HG02981 (cell line): ENCODE measurements at regions not wholly inside any gene's neighbourhood (a gene's known extent, or its start where the extent isn't known, plus 50 kb on each side); places are given as distances from the start of the nearest gene placed in this dataset.

Experiments used
- ATAC-seq: cut with Tn5 transposase; IDR thresholded peaks from one replicate; pipeline ENCODE4 v1.9.1; 2021; ENCODE audit warnings: mild to moderate bottlenecking, moderate library complexity; ENCODE audit not compliant: unreplicated experiment

DNA sequence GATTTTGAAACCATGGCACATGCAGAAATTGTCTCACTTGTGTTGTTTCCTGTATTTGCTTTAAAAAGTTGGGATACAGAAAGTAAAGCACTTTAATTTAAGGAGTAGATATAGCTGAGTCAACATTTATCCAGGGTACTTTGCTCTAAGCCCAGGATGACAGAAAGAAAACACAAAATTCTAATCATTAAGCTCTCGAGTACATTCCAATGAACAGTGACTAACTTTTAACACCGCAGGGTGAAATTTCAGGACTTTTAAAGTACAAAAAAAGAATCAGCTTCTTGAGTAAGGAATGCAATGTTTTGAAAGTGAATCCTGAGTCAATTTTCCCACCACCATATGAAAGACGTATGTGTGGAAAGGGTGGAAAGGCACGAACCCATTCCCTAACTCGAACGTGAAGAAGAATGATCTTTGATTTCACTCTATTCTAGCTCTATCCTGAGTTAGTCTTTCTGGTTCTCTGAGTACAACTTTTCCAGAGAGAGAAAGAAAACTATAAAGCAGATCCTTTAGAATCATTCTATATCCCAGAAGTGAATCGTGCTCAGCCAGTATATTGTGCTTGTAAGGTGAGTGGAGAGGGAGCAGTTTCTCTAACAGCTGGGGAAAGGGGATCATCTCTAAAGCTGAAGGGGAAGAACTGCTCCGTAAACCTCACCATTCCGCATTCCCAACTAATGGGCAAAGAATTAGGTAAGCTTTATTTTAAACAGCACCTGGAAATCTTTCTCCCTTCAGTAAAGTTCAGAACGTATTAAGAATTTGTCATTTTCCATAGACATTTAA, 779.0 kb upstream of the FLRT2 start:
- no peak for ATAC-seq

DNA sequence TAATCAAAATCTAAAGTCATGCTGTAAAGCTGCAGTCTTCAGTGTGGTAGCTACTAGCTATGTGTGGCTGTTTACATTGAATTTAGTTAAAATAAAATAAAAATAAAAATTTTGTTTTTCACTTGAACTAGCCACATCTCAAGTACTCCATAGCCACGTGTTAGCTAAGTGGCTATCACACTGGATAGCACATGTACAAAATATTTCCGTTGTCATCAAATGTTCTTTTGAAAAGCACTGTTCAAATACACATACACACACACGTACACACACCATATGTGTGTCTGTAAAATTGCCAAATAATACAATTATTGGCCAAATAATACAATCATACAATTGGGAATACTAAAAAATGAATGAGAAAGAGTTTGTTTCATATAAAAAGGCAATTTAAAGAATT, 778.2 kb upstream of the FLRT2 start:
- no peak for ATAC-seq

DNA sequence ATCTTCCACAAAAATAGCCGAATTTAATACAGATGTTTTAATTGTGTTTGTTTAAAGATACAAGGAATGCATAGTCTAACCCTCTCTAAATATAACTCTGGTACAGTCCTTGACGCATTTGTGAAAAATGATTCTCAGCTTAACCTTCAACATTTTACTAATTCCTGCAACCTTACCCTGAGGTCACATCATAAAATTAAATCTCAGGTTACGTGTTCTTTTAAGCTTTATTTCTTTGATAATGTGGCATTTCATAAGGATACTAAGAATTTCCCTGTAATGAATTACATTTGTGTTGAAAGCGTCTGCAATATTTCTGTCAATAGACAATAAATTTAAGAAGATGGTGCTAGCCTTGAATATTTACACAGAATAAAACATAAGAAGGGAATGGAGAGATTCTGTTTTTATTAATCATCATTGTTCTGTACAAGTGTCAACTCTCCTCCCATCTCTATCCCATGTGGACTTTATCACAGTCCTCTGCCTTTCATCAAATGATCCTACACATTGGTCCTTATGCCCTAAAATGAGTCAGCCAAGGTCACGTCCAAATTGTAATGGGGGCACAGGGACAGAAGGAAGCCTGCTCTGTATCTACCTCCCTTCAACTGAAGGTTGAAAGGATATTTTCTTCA, 769.3 kb upstream of the FLRT2 start:
- no peak for ATAC-seq

DNA sequence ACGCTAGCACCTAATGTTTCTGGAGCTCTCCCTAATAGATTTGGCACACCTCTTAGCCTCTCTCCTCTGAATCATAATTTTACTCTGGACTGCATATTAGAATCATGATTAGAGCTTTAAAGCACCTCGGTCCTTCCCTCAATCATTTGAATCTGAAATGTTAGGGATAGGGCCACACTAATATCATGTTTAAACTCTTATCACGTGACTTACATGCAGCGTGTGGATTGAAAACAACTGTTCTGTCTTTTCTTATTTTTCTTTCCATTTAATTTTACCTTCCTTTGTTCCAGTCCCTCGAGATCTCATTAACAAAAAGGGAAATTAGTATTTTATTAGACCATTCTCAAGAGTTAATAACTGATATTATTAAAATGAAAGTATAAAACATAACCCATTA, 762.5 kb upstream of the FLRT2 start:
- ATAC-seq = no peak

DNA sequence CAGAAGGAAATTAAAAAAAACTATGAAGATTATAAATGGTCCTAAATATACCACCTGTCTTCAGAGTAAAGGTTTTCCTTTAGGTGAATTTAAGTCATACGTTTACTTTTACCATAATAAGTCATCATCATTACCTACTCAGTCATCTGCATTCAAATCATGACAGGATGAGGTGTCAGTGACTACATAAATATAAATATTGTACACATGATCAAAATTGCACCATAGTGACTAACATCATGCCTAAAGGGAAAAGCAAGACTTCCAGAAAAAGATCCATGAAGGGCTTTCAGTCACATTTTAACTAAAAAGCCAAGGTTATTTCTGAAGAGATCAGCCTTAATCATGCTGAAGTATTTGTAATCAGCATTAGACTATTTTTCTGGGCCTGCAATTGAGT, 759.9 kb upstream of the FLRT2 start:
- no peak for ATAC-seq

DNA sequence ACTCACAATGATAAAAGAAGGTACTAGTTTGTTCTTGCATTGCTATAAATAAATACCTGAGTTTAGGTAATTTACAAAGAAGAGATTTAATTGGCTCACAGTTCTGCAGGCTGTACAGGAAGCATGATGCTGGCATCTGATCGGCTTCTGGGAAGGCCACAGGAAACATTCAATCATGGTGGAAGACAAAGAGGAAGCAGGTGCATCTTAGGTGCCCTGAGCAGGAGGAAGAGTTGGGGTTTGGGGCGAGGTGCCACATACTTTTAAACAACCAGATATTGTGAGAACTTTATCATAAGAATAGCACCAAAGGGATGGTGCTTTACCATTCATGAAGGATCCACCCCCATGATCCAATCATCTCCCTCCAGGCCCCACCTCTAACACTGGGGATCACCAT, 752.6 kb upstream of the FLRT2 start:
- no peak for ATAC-seq

DNA sequence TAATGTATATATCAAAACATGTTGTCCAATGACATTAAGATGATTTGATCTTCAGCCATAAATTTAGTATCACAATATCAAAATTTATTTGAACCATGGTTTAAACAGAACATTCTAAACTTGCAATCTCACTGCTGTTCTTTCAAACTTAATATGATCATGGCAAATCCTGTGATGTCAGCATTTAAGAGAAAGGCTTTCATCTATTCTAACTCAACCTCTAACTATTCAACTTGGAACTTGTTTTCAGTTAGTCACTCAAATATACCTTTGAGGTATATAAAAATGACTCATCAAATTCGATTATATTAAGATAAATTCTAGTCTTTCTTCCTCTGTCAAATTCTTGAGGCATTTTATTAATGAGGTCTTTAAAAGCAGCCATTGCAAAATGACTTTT, 747.0 kb upstream of the FLRT2 start:
- ATAC-seq = no peak

DNA sequence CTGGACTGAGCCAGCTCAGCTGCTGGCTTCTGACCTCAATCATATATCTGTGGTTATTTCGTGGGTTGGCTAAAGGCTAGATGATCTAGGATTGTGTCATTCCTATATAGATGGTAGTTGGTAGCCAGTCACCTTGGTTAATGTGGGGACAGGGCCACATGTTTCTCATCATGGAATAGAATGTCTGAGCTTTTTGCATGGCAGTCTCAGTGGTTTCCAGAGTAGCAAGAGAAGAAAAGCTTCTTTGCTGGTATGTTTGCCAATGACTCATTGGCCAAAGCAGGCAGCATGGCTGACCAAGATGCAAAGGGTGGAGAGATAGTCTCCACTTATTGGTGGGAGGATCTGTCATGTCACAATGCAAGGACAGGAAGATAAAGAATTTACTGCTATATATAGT, 746.4 kb upstream of the FLRT2 start:
- no peak for ATAC-seq

DNA sequence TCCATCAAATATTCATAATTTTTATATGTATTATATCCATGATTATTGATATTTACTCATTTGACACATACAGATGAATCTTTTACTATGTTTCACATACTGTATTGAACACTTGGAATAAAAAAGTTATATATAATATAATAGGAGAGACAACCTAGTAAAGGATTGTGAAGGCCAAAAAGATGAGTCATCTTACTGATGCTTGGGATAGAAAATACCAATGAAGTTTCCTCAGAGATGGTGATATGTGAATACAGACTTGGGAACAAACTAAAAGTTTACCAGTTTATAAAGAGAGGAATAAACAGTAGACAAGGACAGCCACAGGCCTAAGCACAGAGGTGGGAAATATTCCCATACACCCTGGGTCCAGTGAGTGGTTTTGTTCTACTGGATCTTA, 743.9 kb upstream of the FLRT2 start:
- no peak for ATAC-seq

DNA sequence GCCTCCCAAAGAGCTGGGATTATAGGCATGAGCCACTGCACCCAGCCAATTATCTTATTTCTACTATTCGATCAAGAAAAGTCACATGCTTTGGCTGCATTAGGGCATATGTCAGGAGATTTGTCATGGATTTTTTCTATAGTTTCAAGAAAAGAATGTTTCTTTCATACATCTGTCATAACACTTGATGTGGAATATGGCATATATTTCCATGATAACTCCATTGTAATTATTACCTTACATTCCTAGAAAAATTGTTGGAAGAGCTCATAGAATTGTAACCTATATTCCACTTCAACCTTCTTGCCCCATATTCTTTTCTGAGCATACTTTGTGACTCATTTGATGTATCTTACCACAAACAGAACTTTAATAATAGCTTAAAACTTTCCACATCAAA, 740.9 kb upstream of the FLRT2 start:
- ATAC-seq = no peak

DNA sequence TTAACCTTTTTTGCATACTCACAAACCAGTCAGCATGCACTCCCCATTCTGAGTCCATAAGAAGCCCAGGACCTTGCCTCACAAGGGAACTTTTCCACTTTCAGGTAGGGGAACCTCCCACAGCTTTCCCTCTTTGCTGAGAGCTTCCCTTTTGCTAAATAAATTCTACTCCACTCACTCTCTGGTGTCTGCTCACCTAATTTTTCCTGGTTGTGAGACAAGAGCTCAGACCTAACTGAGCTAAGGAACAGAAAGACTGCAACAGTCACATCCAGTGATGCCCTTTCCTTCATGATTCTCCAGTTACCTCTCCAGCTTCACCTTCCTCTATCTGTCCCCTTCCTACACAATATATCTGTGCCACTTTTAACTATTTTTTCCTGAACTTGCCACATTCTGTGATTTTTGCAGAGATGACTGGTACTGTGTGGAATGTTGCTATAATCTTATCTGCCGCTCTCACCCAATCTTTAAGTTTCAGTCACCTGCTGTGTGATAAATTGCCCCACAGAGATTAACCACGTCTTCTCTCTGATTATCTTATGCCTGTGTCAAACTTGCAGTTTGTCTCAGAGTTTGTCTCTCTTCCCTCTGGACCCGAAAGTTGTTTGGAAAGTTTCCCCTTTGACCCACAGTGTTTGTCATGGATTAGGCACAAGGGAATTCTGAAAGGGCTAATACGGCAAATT, 737.1 kb upstream of the FLRT2 start:
- no peak for ATAC-seq

DNA sequence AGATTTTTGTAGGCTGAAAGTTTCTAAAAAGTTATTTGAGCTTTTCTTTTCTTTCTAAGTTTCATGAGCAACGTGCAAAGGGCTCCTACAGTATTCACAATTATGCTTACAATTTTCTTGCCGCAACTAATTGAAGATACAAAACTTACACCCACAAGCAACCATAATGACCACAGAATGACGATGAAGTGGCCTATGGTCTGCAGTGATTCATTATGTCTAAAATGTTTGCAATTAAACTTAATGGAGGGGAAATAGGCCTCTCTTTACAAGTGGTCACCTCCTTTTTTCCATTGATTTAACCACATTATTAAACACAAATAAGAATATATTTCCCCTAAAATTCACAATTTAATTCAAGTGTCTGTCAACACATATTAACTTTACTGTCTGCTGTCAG, 732.6 kb upstream of the FLRT2 start:
- ATAC-seq = no peak

DNA sequence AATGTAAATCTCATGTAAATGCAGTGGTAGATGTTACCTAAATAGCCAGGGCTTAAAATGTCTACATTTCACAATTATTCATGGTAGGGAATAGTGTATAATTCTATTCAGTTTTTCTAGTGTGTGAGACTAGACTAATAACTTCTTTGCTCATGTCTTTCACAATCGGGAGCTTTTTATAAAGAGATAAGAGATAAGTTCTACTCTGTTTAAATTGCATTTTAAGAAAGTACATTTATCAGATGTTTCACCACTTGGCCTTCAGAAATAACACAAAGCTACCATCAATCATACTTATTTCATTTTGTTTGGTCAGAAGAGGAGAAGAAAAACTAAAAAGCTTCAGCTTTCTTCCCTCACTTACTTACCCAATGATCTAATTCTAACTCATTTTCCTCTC, 725.5 kb upstream of the FLRT2 start:
- no peak for ATAC-seq

DNA sequence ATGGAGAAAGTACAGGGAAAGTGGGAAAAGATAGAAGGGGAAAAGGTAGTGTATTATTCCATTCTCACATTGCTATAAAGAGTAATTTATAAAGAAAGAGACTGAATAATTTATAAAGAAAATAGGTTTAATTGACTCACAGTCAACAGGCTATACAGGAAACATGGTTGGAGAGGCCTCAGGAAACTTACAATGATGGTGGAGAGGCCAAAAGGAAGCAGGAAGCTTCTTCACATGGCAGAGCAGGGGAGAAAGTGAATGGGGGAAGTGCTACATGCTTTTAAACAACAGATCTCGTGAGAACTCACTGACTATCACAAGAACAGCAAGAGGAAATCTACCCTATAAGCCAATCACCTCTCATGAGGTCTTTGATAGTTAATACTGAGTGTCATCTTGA, 725.0 kb upstream of the FLRT2 start:
- no peak for ATAC-seq

DNA sequence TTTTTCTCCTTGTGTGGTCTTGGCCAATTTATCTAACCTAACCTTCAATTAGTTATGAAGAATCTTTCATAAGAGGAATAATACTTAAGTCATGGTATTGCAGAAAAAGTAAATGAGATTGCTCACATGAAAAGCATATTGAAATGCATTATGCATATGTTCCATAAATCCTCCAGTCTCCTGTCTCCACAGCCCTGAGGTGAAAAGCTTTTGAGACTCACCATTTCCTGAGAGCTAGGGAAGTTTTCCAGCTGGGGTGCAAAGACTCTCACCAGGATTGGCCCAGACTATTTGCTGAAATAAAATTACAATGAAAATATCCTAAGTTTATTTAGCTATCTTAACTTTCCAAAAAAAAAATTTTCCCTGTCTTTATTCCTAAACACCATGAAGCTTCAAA, 723.8 kb upstream of the FLRT2 start:
- ATAC-seq = no peak

DNA sequence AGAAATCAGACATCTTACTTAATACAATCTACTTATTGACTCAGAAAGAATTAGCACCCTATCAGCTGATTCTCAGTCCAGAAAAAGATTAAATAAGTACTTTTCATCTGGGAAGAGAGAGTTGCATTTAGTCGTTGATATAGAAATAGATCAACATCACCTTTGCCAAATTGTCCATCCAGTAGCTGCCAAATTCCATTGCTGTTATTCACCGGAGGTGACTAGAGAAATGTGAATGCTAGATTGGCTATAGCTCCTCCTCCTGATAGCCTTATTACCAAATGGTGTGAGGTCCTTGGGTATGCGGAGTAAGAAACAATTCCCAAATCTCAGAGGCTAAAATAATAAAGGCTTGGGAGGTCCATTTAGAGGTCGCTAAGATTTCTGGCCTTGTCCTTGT, 723.3 kb upstream of the FLRT2 start:
- no peak for ATAC-seq

DNA sequence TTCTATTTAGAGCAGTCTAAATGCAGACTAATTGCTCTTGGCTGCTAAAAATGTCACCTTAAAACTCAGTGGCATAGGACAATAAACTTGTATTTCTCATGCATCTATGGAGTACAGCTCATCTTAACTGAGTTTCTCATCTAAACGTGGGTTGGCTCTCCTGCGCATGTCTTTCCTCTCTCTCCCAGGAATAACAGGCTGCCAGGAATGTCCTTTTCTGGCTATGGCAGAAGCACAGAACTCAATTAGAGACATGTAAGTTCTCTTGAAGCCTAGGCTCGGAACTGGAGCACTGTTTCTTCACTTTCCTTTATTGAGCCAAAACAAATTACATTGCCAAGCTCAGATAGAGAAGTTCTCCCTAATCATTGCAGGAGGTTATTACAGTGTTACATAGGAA, 722.3 kb upstream of the FLRT2 start:
- ATAC-seq = no peak

DNA sequence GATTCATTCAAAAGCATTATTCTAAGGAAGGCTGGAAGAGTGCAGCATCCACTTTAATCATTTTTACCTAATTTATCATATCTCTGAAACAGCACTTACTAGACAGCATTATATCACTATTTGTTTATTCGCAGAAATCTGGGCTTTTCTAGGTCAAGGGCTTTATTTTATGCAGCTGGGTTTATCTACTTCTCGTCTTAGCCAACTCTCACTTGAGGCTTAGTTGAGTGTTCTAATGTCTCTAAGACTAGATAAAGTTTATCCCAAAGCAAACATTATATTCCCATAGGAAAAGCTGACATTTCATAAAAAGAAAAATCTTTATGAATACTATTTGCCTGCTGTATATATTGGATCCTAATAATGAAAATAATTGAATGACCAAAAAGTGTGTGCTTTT, 720.8 kb upstream of the FLRT2 start:
- ATAC-seq = no peak

DNA sequence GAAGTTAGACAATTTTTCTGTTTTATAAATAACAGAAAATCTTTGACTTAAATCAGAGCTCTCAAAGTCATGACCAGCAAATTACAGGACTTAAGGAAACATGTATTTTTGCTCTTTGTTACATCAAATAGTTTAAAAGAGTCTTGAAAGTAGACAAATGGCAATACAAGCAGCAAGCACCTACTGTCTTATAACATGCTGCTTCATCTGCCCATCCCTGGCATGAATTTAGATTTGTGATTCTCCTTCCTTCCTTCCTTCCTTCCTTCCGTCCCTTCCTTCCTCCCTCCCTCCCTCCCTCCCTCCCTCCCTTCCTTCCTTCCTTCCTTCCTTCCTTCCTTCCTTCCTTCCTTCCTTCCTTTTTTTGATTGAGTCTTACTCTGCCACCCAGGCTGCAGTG, 715.6 kb upstream of the FLRT2 start:
- no peak for ATAC-seq

DNA sequence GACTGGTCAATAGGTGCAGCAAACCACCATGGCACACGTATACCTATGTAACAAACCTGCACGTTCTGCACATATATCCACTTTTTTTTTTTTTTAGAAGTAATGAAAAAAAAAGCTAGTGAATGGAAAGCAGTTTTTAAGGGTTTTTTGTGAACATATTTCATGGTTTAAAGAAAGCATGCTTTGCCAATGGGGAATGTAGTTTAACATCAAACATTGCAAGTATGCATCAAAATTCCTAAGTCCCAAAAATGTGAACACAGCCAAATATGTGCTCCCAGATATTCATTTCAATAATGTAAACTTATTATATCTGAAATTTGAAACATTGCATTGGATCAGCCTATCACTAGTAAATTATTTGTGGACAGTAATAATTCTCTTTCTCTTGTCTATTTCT, 710.4 kb upstream of the FLRT2 start:
- ATAC-seq = no peak

DNA sequence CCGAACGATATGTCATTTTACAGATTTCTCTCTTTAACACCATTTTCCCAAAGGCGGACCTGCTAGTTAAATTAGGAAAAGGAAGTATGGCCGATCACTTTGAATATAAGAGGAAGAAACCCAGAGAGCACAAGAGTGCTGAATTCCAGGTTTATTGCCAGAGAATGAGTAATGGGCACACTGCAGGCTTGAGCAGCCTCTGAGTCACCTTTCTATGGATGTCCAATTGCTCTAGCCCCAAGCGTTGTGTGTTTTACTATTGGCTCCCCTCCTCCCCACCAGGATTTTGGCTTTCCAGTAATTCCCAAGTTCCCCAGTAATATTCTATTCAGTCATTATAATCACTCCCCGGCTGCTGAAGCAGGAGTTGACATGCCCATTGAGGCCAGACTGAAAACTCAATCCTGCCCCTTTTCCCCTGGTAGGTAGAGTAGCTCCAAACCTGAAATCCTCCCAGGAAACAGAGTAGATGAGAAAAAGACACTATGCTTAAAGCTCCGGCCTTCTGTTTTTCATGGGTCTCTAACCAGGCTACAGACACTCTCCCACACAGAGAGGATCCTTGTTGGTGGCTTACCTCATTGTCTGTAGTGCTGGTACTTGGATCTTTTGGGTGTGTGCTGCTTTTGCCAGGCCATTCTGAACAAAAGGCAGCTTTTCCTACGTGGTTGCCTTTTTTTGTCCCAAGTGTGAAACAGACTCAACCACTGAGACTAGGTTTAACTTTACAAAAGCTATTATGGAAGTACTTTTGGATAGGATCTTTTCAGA, 704.3 kb upstream of the FLRT2 start:
- no peak for ATAC-seq

DNA sequence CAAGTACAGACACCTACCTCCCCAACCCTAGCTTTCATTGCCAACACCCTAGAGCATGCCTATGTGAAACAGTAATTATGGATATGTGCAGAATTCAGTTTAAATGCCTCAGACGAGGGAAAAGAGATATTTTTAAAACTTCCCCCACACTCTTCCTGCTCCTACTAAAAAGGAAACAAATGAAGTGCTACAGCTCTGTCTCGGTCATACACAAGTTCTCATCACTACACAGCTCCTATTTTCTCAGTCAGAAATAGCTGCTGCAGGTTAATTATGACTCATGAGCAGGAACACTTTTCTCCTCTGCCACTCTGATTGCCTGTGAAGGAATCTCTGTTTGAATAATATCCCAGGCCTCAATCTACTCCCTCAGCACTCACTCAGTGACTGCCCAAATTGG, 703.6 kb upstream of the FLRT2 start:
- ATAC-seq = no peak
